Stimulated activated CD8-positive, alpha-beta memory T cell treated with anti-CD3 and anti-CD28 coated beads, Interleukin-4, amount 100 ng/mL, for 24 hours (primary cell): ENCODE measurements at regions not wholly inside any gene's neighbourhood (a gene's known extent, or its start where the extent isn't known, plus 50 kb on each side); places are given as distances from the start of the nearest gene placed in this dataset.

Experiments
- DNase-seq: peaks from one replicate; pipeline ENCODE4 v3.0.0-alpha.2; 2020; ENCODE audit warnings: low read depth

DNA sequence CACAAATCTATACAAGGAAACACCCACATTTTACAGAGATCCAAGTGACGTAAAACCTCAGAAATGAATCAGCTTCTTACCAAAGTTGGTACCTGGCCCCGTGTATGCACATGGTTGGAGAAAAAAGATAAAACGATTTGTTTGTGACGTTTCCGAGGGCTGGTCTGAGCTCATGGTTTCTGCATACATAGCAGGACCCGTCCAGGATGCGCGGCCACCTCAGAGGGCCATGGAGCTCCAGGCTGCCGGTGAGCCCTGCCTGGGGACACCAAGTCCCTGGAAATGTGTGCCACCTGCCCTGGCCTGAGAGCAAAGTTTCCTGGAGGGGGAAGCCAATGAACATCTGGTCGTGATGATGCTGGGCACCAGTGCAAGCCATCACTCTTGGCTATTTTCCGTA, 402.6 kb upstream of the MKI67 start:
- DNase-seq: no peak

DNA sequence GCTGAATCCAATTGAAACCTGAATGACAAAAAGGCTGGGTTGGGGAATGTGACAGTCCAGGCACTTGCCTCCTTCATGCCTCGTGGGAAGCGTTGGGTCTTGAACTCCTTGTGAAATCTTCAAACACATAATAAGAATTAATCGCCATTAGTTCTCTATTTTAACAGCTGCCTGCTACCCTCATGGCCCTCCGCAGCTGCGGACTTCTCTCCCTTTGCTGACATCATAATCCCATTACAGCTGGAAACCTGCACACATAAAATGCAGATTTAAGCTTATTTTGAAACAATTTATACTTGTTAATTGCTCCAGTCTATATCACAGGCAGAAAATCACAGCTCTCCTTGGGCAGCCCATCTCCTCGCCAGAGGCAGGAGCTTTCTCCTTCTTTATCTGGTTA, 403.0 kb upstream of the MKI67 start:
- no peak for DNase-seq

DNA sequence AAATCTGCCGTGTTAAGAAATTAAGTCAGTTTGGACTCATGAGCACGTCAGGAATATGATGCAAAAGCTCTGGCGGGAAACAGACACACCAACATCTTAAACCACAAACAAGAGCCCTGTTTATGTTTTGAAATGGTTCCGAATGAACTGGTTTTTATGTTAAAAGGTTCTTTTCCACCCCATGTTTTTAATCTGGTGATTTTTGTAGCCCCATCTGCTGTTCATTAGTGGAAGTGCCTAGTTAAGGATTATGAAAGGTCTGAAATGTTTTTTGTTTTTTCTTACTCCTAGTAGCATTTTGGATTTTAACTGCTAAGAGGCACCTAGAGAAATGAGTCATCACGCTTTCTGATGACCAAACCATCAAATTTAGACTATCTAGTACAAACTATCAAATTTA, 404.1 kb upstream of the MKI67 start:
- no peak for DNase-seq

DNA sequence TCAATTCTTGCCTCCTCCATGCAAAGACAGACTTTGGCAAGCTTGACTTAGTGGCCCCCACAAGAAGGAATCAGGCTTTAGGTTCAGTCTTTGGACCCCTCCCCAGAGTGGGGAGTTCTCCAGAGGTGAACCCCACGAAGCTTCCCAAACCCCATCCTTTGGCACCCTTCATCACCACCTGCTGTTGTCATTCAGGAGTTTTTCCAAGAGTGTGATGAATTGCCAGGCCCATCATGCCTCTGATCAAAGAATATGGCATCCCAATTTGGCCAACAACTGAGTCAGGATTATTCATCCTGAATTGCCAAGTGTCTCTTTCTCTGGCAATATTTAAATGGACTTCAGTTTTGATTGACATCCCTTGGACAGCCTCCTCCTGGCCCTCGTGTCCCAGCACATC, 404.7 kb upstream of the MKI67 start:
- DNase-seq: no peak

DNA sequence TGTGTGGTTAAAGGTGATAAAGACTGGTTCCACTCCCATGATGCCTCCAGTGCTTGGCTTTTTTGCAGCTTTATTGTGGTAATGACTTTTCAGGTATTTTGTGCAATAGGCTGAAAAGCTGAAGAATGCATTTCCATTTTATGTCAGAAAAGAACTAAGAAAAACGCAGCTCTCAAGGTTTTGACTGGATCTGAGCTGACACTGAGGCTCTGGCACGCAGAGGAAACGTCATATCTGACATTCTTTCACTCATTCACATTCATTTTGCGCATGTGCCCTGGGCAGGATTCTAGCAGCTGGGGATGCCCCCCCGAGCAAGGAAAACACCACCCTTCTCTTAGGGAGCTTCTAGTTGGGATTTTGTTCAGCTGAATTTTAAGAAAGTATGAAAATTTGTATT, 408.5 kb upstream of the MKI67 start:
- DNase-seq: no peak

DNA sequence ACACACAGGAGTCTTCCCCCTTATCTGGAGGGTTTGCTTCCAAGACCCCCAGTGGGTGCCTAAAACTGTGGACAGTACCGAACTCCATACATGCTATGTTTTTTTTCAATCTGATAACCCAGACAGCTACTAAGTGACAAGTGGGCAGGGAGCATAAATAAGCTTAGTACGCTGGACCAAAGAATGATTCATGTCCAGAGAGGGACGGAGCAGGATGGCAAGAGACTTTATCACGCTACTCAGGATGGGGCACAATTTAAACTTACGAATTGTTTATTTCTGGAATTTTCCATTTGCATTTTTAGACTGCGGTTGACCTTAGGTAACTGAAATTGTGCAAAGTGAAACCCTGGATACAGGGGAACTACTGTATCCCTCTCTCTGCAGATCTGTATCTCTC, 410.0 kb upstream of the MKI67 start:
- DNase-seq: no peak

DNA sequence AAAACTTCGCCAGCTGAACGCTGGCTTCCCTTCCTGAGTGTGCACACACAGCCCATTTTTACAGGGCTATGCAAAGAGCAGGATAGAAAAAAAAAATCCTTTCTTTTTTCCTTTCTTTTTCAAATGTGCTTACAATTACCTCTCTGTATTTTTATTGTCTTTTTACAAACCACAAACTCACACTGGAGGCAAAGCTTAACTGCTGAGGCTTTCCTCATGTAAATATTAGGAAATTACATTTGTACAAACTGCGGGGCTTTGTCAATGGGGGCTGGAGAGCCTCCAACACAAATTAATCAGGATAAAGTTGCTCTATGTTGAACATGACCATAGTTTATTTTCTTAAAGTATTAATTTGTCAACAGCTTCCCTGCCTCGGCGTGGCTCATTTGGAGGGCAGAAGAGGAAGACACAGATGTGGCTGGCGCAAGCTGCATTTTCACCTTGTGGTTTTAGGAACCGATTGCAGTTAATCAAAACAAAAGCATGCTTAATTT, 411.7 kb upstream of the MKI67 start:
- no peak for DNase-seq

DNA sequence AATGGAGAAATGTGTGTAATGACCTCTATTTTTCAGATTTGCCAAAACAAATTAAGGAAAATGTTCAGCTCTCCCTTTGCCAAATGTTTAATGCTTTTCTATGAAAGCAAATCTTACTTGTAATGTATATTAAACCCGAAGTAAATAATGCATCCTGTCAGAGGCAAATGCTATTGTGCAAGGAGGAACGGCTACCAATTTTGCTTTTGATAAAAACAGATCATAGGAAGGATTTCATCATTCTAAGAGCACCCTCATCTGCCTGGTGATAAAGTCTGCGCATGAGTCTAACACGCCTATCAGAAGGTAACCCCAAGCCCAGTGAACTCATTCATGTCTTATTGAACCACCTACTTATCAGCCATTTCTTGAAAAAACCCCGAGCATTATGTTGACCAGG, 412.4 kb upstream of the MKI67 start:
- DNase-seq: no peak

DNA sequence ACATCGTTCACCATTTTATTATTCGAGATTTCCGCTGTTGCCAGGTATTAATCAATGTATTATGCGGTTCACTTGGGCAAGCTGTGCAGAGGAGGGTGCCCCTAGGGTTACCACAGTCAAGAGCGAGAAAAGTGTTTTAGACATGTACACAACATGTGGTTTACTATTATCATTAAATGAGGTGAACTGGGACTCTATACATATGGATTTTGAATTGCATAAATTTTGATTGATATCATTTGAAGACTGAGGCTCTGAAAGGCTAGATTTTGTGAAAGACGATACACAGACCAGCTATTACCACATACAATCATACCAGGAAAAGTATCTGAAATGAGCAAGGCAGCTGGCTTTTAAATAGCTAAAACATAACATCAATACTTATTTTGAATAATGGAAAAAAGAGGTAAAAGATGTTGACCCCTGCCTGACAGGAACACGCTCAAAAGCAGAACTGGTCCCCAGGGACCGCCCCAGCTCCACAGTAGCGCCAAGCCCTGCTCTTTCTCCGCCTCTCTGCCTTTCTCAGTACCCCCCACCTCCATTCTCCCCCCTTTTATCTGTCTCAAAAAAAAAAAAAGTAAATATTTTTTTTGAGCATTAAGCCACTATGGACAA, 413.4 kb upstream of the MKI67 start:
- DNase-seq: no peak

DNA sequence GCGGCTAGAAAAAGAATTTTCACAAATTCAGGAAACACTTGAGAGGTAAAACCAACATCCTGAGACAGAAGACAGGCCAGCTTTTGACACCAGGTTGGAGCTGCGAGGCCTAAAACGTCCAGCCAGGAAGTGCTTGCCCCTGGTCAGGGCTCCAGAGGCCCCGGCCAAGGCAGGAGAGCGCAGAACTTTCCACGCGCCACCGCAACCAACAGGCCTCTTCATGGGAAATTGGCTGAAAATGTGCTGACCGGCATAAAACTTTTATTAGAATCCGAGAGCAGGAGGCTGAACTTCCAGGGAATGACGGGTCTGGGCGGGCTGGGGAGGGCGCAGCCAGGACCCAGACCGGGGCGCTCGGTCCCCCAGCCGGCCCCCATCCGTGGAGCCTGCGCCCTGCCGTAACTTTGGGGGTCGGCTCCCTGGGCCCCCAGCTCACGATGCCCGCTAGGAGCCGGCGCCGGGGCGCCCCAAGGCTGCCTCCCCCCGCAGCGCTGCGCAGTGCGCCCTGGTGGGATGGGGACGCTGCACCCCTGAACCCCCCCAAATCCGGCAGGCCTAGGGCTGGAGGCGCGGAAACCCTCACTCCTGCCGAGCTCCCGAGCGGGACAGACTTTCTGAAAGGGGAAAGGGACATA, 414.0 kb upstream of the MKI67 start:
- DNase-seq: no peak

DNA sequence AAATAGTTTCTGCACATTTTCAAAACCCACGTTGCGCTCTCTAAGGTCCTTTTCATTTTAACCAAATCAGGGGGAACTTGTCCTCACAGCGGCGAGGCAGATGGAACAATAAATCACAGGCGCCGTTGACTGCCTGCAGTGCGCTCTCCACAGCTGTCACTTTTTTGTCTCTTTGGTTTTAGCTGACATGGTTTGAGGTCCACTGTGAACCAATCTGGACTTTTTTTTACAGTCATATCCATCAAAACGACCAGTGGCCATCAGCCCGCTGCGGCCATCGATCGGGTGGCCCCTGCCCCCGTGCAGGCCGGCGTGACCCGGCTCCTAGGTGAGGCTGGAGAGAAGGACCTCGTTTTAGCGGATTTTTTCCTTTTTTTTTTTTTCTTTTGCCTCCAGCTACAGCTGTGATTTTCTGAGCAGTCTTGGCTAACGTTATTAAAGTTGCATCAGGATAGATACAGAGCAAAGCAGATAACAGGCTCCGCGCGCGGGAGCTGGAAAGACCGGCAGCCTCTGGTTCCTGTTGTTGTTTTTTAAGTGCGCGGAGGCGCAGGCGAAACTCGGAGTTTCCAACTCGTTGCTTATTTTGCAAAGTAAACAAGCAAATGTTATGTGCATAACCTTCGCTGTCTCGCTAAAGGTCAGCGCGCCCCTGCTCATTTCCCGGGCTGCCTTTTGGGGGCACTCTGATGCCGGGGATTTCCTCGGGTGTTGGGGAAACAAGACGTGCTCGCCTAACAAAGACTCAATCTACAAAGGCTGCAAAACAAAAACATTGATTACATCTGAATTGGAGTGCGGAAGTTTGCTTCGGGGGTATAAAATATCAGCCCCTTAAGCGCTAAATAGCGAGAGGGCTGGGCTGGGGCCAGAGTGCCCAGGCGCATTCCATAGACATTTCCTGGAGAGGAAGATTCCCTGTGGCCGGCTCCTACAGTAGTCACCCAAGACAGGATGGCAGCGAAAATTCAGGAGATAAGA, 414.8 kb upstream of the MKI67 start:
- no peak for DNase-seq

DNA sequence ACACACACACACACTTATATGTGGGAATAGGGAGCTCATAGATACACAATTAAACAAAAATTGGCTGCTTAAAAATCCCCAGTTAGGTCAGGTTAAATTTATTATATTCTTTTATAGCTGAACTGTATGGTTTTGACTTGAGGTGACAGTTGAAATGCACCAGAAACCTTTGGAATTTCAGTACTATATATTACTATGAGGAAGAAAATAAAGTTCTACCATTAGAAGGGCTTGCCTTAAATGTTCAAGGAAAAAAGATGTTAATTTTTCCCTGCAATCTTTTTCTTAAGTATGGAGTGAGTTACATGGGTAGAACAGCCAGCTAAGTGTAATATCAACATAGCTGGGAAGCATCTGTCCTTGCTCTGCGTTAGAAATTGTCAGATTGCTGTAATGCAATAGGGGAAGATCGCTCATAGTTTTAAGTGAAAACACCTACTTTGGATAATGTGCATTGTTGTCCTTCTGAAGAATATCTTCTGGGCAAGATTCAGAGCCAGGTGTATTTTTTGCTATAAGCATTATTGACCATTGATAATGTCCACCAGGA, 415.8 kb upstream of the MKI67 start:
- DNase-seq: no peak

DNA sequence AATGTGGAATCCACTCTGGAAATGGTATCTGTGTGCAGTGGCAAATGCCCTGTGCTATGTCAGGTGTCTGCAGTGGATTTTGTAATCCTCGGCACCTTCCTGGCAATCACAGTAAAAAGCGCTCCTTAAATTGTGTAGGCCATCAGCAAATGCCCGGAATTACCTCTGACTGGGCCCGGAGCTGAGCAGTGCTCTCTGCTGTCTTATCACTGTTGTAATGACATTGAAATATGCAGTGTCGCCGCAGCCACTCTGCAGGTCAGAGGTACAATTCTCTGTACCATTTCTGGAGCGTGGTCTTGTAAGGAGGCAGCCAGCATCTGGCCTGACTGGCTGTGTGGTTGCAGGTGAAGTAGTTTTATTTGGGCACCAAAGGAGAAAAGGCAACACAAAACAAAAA, 416.4 kb upstream of the MKI67 start:
- DNase-seq: no peak

DNA sequence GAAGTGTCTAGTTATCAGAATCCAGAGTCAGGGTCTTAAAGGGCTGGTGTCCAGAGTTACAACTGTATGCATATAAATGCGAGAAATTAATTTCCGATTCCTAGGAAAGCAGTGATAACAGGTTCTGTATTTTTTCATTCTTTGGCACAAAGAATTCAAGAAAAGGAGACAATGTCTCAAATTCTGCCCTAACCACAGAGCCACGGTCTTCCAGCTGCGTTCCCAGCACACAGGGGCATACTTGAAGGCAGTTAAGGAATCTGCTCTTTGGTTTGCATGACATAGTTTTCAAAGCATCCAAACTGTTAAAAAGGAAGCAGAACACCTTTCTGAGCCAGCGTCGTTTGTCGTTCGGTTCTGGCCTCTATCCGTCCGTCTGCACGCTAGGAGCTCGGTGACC, 416.9 kb upstream of the MKI67 start:
- no peak for DNase-seq

DNA sequence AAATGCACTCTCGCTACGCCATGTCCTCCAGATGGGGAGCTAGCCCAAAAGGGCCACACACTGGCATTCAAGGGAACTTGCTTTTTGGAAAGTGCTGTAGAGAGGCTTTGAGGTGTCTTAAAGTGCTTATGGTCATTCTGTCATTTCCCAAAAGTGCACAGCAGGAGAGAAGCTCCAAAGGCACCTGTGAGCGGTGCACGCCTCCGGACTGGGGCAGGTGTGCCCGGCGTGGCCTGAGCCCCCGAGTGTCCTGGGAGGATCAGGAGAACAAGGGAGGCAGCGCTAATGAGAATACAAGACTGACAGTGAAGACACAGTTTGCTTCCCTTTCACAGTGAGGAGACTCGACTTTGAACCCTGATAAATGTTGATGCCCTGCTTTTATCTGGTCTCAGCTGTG, 419.0 kb upstream of the MKI67 start:
- DNase-seq: no peak

DNA sequence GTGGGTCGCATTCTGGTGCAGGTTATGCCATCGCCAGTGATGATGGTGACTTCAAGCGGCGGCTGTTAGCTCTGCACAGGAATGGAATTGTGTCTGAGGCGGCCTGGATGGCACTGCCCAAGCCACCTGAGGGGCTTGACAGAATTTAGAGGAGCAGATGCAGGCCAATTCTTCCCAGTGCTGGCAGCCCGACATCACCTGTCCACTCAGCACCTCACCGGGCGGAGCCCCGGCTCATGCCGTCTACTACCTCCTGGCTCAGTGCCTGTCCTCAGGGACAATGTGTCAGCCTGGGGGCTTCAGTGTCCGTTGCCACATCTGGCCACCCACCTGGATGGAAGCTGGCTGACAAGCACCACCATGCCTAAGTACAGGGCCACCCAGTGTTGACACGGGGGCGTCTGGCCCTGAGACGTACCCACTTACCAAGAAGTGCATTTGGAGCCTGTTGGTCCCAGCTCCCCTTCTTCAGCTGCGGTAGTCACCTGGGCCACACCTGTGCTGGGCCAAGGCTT, 420.5 kb upstream of the MKI67 start:
- DNase-seq: no peak

DNA sequence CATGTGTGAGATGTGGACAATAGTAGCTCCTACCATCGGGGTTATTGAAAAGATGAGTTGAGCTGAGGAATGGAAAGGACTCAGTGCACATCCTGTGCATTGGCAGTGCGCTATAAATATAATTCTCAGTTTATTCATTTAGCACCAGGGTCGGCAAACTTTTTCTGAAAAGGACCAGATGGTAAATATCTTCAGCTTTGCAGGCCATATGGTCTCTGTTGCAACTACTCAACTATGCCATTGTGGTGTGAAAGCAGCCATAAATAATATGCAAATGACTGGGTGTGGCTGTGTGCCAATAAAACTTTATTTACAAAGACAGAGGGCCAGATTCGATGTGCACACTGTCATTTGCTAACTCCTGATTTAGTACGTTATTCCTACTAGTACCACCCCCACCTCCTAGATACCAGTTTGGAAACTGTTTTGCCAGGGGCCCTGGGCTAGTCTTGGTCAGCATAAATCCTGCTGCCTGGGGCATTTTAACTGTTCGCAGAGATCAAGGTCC, 422.9 kb upstream of the MKI67 start:
- DNase-seq: no peak

DNA sequence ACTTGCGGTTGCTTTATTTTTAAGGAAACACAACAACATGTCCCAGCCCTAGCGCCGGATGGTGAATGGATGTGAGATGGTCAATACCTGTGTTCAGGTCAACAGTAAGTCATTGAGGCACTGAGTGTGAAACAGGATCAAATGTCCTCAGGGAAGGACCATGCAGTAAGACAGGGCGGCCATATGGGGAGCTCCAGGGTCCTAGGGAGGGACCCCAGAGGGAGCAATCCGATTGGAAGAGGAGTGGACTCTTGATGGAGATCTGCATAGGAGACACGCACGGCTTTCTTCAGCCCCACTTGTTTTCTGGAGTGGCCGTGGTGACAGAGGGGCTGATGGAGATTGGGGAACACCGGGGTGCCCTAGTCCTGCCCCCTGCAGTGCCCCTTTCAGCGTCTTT, 423.8 kb upstream of the MKI67 start:
- DNase-seq: no peak

DNA sequence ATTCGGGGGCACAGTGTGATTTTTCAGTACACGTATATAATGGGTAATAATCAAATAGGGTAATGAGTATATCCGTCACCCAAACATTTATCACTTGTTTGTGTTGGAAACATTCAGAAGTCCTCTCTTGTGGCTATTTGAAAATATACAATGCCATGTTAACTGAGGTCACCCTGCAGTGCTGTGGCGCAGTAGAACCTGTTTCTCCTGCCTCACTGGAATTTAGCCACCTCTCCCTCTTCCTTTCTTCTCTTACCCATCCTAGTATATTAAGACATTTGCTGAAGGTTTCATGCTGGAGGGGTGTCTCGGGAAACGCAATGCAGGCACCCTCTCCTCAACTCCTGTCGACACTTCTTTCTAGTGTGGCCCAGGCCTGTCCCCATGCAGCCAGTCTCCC, 425.3 kb upstream of the MKI67 start:
- no peak for DNase-seq

DNA sequence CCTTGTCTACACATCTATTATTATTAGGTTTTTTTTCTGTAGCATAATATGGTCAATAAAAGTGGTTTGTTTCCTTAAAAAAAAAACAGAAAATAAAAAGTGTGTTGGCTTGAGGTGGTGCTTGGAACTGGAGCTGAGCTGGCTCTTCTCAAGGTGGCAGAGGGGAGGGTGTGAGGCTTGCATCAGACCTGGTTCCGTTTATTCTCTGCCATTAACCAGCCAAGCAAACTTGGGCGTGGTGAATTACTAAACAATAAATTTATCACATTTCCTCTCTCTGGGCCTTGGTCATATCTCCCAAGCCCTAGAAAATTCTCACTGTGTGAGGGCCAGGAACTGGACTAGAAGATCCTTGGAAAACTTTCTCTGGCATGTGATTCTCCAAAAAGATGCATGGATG, 427.5 kb upstream of the MKI67 start:
- no peak for DNase-seq

DNA sequence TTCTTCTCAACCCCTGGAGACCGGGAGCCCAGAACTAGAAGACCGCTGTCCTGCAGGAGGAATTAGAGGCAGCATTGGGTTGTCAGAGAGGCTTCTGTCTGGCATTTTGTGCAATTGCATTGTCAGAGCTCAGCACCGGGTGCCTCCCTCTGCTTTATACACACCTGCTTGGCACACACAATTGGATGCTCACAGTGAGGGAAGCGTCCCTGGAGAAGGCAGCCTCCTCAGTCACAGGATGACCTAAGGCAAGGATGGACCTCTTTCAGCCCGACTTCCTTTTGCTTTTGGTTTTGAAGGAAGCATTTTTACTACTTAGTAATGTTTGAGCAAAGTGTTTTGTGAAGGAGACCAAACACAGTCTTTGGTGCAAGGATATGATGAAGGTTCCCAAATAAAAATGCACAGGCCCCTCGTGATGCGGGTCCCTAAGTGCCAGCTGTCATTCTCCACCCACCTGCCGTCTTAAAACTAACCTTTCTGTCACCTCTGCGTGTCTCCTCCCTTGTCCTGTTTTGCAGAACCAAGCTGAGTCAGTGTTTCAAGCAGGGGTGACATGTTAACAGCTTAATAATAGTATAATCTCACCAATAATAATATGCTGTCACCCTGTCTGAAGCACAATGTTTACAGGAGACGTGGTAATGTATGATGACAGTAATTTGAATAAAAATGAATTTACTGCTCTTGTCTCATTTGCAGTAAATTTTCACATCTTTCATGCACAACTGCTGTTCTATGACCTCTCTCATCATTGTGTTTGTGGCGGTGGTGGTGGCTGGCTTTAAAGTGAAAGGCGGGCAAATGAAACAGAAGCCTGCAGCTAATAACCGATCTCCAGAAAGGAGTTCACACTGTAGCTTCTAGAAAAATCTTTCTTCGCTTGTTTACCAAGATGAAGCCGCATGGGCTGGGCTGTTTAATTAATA, 430.2 kb upstream of the MKI67 start:
- no peak for DNase-seq
